SU-DHL-6 (cell line): ENCODE measurements at regions not wholly inside any gene's neighbourhood (a gene's known extent, or its start where the extent isn't known, plus 50 kb on each side); places are given as distances from the start of the nearest gene placed in this dataset.

Source experiments
- H2AFZ ChIP-seq: fragments of 200-600 bp; sonication (generic); 2 replicates; pipeline ENCODE4 v1.6.1; 2014; ENCODE audit warnings: low read depth, mild to moderate bottlenecking, moderate library complexity, mixed read lengths, antibody characterized with exemption, low read length; ENCODE audit not compliant: severe bottlenecking
- H3F3A ChIP-seq: fragments of 200-600 bp; shearing (Covaris generic); 2 replicates; pipeline ENCODE4 v1.6.0; 2016; ENCODE audit warnings: antibody characterized with exemption, mild to moderate bottlenecking; ENCODE audit not compliant: insufficient read depth
- H3K27ac ChIP-seq: fragments of 200-600 bp; sonication (generic); 2 replicates; pipeline ENCODE4 v1.5.1; 2016; ENCODE audit warnings: low read depth, mild to moderate bottlenecking, low read length, moderate library complexity, mixed read lengths
- H3K27me3 ChIP-seq: fragments of 200-600 bp; sonication (generic), shearing (Covaris generic); 2 replicates; pipeline ENCODE4 v1.6.0; 2014; ENCODE audit warnings: mild to moderate bottlenecking, low read length
- H3K36me3 ChIP-seq: fragments of 200-600 bp; sonication (generic); 2 replicates; pipeline ENCODE4 v1.6.1; 2014; ENCODE audit warnings: mild to moderate bottlenecking, low read length, mixed read lengths
- H3K4me2 ChIP-seq: fragments of 300-600, 200-600 bp; shearing (Covaris generic), sonication (generic); 2 replicates; pipeline ENCODE4 v1.6.0; 2014; ENCODE audit warnings: low read length, low read depth, mild to moderate bottlenecking; ENCODE audit not compliant: poor library complexity, severe bottlenecking
- H3K4me3 ChIP-seq: fragments of 200-600 bp; sonication (generic); 2 replicates; pipeline ENCODE4 v1.5.1; 2014; ENCODE audit warnings: antibody characterized with exemption, low read length, mild to moderate bottlenecking, mixed read lengths; ENCODE audit not compliant: insufficient read depth, poor library complexity, severe bottlenecking
- H3K79me2 ChIP-seq: fragments of 200-600 bp; sonication (generic); 2 replicates; pipeline ENCODE4 v1.6.1; 2014; ENCODE audit warnings: mild to moderate bottlenecking, low read length, moderate library complexity; ENCODE audit not compliant: insufficient read depth
- H3K9ac ChIP-seq: fragments of 200-600 bp; sonication (generic); 2 replicates; pipeline ENCODE4 v1.7.0; 2014; ENCODE audit warnings: mild to moderate bottlenecking, low read length
- H3K9me2 ChIP-seq: fragments of 200-600 bp; sonication (generic); replicated peaks from 2 replicates; pipeline ENCODE4 v1.6.1; 2014; ENCODE audit warnings: low read length; ENCODE audit not compliant: insufficient read depth
- H3K9me3 ChIP-seq: fragments of 200-600 bp; sonication (generic); 2 replicates; pipeline ENCODE4 v1.6.1; 2014; ENCODE audit warnings: low read length, mixed read lengths; ENCODE audit not compliant: insufficient read depth
- H4K20me1 ChIP-seq: fragments of 200-600 bp; sonication (generic); 2 replicates; pipeline ENCODE4 v1.6.1; 2014; ENCODE audit warnings: low read depth, mild to moderate bottlenecking, antibody characterized with exemption, low read length, moderate library complexity, mixed read lengths
- CTCF ChIP-seq: fragments of 200-600 bp; sonication (generic); IDR thresholded peaks from one replicate; pipeline ENCODE4 v1.5.1; 2017; ENCODE audit warnings: antibody characterized with exemption, mild to moderate bottlenecking, low read length, moderate library complexity; ENCODE audit not compliant: insufficient read depth, poor library complexity, severe bottlenecking
- EZH2phosphoT487 ChIP-seq: fragments of 200-600 bp; sonication (generic), shearing (Covaris generic); conservative IDR thresholded peaks from 2 replicates; pipeline ENCODE4 v1.6.1; 2018; ENCODE audit warnings: mild to moderate bottlenecking, antibody characterized with exemption, low read length, moderate library complexity, mixed read lengths

DNA sequence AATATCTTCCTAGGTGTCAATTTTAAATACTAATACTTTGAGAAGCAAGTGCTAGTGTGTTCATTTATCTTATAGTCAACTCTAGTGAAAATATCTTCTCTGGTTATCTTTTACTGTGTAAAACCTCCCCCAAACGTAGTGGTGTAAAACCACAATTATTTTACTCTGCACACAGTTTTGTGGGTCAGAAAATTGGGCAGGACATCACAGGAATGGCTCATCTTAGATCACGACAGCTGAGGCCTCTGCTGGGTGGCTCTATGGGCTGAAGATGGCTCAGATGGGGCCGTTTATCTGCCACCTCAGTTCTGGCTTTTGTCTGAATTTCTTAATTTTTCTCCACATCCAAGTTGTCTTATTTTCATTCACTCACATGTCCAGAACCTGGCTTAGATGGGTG lies 457.2 kb upstream of the ACTBL2 start:
- no peaks in the 10 kb centered on the region for H3K9me3 ChIP-seq
- no peaks in the 10 kb centered on the region for H3K9me2 ChIP-seq
- no peak overlapping the region for H3K4me2 ChIP-seq
- no peak overlapping the region for H3K4me3 ChIP-seq
- no peak overlapping the region for H2AFZ ChIP-seq
- H3F3A ChIP-seq, result no peaks in the 10 kb centered on the region
- no peaks in the 10 kb centered on the region for H3K36me3 ChIP-seq
- no peak overlapping the region for H3K27ac ChIP-seq
- H4K20me1 ChIP-seq, result no peaks in the 10 kb centered on the region
- no peak for TF ChIP-seq CTCF
- no peak for TF ChIP-seq EZH2phosphoT487
- no peaks in the 10 kb centered on the region for H3K79me2 ChIP-seq
- H3K27me3 ChIP-seq, result no peaks in the 10 kb centered on the region
- no peak overlapping the region for H3K9ac ChIP-seq

GRCh38 chr5:57939335-57939734 lies 456.7 kb upstream of the ACTBL2 start:
- Histone ChIP-seq H3K4me2 (no peak overlapping the region), H3K9me2 (no peaks in the 10 kb centered on the region), H3K9me3 (no peaks in the 10 kb centered on the region)

DNA sequence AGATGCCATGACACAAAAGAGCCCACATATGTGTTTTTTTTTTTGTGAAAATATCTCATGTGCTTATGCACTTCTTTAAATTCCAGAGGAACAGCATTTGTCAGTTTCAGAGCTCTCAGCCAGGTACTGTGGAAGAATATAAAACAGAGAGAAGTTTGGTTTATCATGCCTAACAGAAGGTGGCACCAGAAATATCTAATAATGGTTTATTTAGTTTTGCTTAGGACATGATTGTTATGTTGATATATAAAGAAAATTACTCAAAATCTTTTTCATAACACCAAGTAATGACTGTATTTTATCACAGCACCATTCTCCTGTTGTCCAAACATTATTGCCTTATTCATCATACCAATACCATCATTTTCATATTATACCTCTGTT lies 455.6 kb upstream of the ACTBL2 start:
- H3F3A ChIP-seq, result no peaks in the 10 kb centered on the region
- H3K9me2 ChIP-seq, result no peaks in the 10 kb centered on the region
- H4K20me1 ChIP-seq, result no peaks in the 10 kb centered on the region
- H3K4me3 ChIP-seq, result no peak overlapping the region
- no peaks in the 10 kb centered on the region for H3K79me2 ChIP-seq
- H3K27ac ChIP-seq, result no peak overlapping the region
- no peaks in the 10 kb centered on the region for H3K36me3 ChIP-seq
- no peak overlapping the region for H2AFZ ChIP-seq
- H3K9me3 ChIP-seq, result no peaks in the 10 kb centered on the region
- TF ChIP-seq CTCF (no peak), EZH2phosphoT487 (no peak)
- no peak overlapping the region for H3K4me2 ChIP-seq
- no peak overlapping the region for H3K9ac ChIP-seq
- H3K27me3 ChIP-seq, result no peaks in the 10 kb centered on the region

More at GRCh38 chr5:57939335-57939734, 456.7 kb upstream of the ACTBL2 start:
- TF ChIP-seq EZH2phosphoT487 (no peak), CTCF (no peak)
- H3K27ac ChIP-seq, result no peak overlapping the region
- H3K27me3 ChIP-seq, result no peaks in the 10 kb centered on the region
- H3K79me2 ChIP-seq, result no peaks in the 10 kb centered on the region
- H4K20me1 ChIP-seq, result no peaks in the 10 kb centered on the region
- H3K4me3 ChIP-seq, result no peak overlapping the region
- no peak overlapping the region for H2AFZ ChIP-seq
- H3K9ac ChIP-seq, result no peak overlapping the region
- no peaks in the 10 kb centered on the region for H3K36me3 ChIP-seq
- no peaks in the 10 kb centered on the region for H3F3A ChIP-seq
